ENCODE measurements at regions not wholly inside any gene's neighbourhood (a gene's known extent, or its start where the extent isn't known, plus 50 kb on each side); places are given as distances from the start of the nearest gene placed in this dataset.

DNA sequence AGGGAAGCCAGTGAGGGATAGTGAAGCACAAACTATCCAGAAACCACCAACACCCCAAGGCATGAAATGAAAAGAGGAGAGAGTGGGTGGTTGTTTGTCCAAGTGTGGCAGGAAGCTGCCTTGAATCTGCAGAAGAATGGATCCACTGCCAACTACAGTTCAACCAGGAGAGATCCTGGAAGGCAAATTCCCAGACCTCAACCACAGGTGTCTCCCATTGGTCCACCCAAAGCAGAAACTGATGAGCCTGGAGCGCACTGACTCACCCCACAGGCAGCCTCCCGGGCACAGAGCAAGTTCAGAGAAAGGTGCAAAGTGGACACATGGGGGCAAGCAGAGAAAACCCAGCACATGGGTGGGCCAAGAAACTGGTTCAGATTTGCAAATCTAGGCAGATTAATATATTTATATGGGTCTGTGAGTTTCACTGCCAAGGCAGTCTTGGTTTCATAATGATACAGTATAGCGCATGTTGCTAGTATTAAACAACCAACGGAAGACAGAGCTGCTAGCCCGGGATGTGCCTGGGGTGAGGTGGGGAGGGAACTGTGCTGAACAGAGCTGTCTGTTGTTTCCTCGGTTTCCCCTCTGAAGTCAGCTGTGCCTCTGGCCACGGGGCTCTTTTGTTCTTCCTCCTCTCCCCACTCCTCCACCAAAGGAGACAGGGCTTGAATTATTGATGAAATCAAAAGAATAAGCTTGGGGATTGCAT lies 416.2 kb upstream of the CCDC196 start:
- H4K5ac ChIP-seq (ENCODE audit: low read depth, low read length), result no peak overlapping the region
- no peaks in the 10 kb centered on the region for H3K79me1 ChIP-seq (ENCODE audit: low read depth in 1 of 2, low read length in 2 of 2)
- no peak overlapping the region for H3K4me2 ChIP-seq (ENCODE audit: low read depth, low read length)
- TF ChIP-seq MAZ (IDR thresholded peaks at IDR 0.05; ENCODE audit: borderline replicate concordance, low read depth, low read length), result no peak
- no peak for TF ChIP-seq POLR2A (IDR thresholded peaks at IDR 0.05; ENCODE audit: low read depth, low read length)
- TF ChIP-seq BHLHE40 (IDR thresholded peaks at IDR 0.05; ENCODE audit: low read depth, low read length), result no peak
- TF ChIP-seq, protein P1, sequence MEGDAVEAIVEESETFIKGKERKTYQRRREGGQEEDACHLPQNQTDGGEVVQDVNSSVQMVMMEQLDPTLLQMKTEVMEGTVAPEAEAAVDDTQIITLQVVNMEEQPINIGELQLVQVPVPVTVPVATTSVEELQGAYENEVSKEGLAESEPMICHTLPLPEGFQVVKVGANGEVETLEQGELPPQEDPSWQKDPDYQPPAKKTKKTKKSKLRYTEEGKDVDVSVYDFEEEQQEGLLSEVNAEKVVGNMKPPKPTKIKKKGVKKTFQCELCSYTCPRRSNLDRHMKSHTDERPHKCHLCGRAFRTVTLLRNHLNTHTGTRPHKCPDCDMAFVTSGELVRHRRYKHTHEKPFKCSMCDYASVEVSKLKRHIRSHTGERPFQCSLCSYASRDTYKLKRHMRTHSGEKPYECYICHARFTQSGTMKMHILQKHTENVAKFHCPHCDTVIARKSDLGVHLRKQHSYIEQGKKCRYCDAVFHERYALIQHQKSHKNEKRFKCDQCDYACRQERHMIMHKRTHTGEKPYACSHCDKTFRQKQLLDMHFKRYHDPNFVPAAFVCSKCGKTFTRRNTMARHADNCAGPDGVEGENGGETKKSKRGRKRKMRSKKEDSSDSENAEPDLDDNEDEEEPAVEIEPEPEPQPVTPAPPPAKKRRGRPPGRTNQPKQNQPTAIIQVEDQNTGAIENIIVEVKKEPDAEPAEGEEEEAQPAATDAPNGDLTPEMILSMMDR (conservative IDR thresholded peaks at IDR 0.05; ENCODE audit: low read depth, low read length), result no peak
- no peak for TF ChIP-seq RFX5 (IDR thresholded peaks at IDR 0.05; ENCODE audit: low read depth, low read length)
- no peak for TF ChIP-seq SMC3 (IDR thresholded peaks at IDR 0.05; ENCODE audit: low read depth, low read length)
- TF ChIP-seq NFE2L2 (IDR thresholded peaks at IDR 0.05; ENCODE audit: low read depth, low read length), result no peak
- no peak for TF ChIP-seq RAD21 (IDR thresholded peaks at IDR 0.05; ENCODE audit: low read length)
- no peak for TF ChIP-seq FOS (IDR thresholded peaks at IDR 0.05; ENCODE audit: low read depth, low read length)
- TF ChIP-seq MXI1 (IDR thresholded peaks at IDR 0.05; ENCODE audit: borderline replicate concordance, low read depth, low read length), result no peak
- TF ChIP-seq, protein P2, sequence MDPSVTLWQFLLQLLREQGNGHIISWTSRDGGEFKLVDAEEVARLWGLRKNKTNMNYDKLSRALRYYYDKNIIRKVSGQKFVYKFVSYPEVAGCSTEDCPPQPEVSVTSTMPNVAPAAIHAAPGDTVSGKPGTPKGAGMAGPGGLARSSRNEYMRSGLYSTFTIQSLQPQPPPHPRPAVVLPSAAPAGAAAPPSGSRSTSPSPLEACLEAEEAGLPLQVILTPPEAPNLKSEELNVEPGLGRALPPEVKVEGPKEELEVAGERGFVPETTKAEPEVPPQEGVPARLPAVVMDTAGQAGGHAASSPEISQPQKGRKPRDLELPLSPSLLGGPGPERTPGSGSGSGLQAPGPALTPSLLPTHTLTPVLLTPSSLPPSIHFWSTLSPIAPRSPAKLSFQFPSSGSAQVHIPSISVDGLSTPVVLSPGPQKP (IDR thresholded peaks at IDR 0.05; ENCODE audit: borderline replicate concordance, low read depth, low read length), result no peak
- TF ChIP-seq, protein P3, sequence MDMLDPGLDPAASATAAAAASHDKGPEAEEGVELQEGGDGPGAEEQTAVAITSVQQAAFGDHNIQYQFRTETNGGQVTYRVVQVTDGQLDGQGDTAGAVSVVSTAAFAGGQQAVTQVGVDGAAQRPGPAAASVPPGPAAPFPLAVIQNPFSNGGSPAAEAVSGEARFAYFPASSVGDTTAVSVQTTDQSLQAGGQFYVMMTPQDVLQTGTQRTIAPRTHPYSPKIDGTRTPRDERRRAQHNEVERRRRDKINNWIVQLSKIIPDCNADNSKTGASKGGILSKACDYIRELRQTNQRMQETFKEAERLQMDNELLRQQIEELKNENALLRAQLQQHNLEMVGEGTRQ (IDR thresholded peaks at IDR 0.05; ENCODE audit: low read depth, low read length), result no peak
- no peak for TF ChIP-seq MAFK (IDR thresholded peaks at IDR 0.05; ENCODE audit: low read depth, low read length)
- no peak for TF ChIP-seq RCOR1 (IDR thresholded peaks at IDR 0.05; ENCODE audit: insufficient replicate concordance, low read length)
- TF ChIP-seq CHD1 (IDR thresholded peaks at IDR 0.05; ENCODE audit: low read depth, low read length), result no peak
- TF ChIP-seq CEBPB (IDR thresholded peaks at IDR 0.05; ENCODE audit: low read depth, low read length), result no peak
- ChIA-PET POLR2A (ENCODE audit: unreplicated experiment) (no interaction called here), CTCF (interaction anchor here (0.7 kb wide), 1 partner anchor 659 kb away, joined by 3 read pairs; no protein-coding TSS in a partner anchor)
- no peak overlapping the region for H2BK120ac ChIP-seq (ENCODE audit: low read depth, low read length)
- no peak overlapping the region for H2BK20ac ChIP-seq (ENCODE audit: low read depth, low read length)
- no peak overlapping the region for H2BK5ac ChIP-seq (ENCODE audit: low read depth, low read length, poor library complexity, severe bottlenecking)
- H3K27ac ChIP-seq (ENCODE audit: insufficient read depth, low read length), result no peak overlapping the region
- H3K14ac ChIP-seq (replicated peaks; ENCODE audit: low read depth, low read length), result no peak overlapping the region
- no peak overlapping the region for H2AFZ ChIP-seq (replicated peaks; ENCODE audit: low read length, poor library complexity)
- H3K9ac ChIP-seq (ENCODE audit: low read depth, low read length), result no peak overlapping the region
- H2BK15ac ChIP-seq (ENCODE audit: low read depth, low read length), result no peak overlapping the region
- no peak overlapping the region for H3K4ac ChIP-seq (ENCODE audit: low read depth, low read length)
- ATAC-seq (ENCODE audit: low read depth), result no peak
- H3K4me3 ChIP-seq (ENCODE audit: insufficient read depth, low read depth, low read length), result no peak overlapping the region
- intact Hi-C loops (cut with micrococcal nuclease) (loop anchor here (5.0 kb wide), 1 partner anchor 908 kb away; no protein-coding TSS in a partner anchor), in situ Hi-C loops (cut with MboI; ENCODE audit: low sequenced_read_pairs) (loop anchor here (25.0 kb wide), 1 partner anchor 908 kb away; no protein-coding TSS in a partner anchor), dilution Hi-C loops (cut with HindIII; ENCODE audit: low sequenced_read_pairs, unreplicated experiment) (no loop called here)
- DNase-seq, result no peak
- H4K20me1 ChIP-seq (ENCODE audit: insufficient read depth, low read length), result no peaks in the 10 kb centered on the region
- WGBS, 2 experiments (ENCODE audit: extremely low coverage in 2 of 2, insufficient read length in 1 of 2), result no CpG with 5 or more reads among the region's 7 CpGs
- H3K9me3 ChIP-seq (ENCODE audit: control insufficient read depth, insufficient read depth, low read length), result 0 out of 2 replicates have a peak, but pooled peaks cover 5% of the 10 kb centered on the region
- H2AK9ac ChIP-seq (replicated peaks; ENCODE audit: low read depth, low read length, poor library complexity), result no peak overlapping the region
- no peak overlapping the region for H4K91ac ChIP-seq (ENCODE audit: insufficient read depth, low read depth, low read length)
- H3K9me1 ChIP-seq (ENCODE audit: insufficient read depth, low read length), result no peaks in the 10 kb centered on the region
- no peaks in the 10 kb centered on the region for H3K4me1 ChIP-seq (ENCODE audit: control insufficient read depth, insufficient read depth, low read length)
- no peak overlapping the region for H3K18ac ChIP-seq (ENCODE audit: low read depth, low read length)
- no peaks in the 10 kb centered on the region for H3K36me3 ChIP-seq (ENCODE audit: control insufficient read depth, insufficient read depth, low read length)
- no peaks in the 10 kb centered on the region for H3K27me3 ChIP-seq (ENCODE audit: control insufficient read depth, insufficient read depth, low read length)
- BruUV-seq (replicated peaks), result no TSS peak
- no peak overlapping the region for H3K23ac ChIP-seq (ENCODE audit: low read depth, low read length)
- H2AK5ac ChIP-seq (ENCODE audit: low read depth, low read length), result no peak overlapping the region
- no peak overlapping the region for H4K8ac ChIP-seq (ENCODE audit: low read depth in 2 of 2, low read length in 2 of 2)
- no peak overlapping the region for H3K56ac ChIP-seq (ENCODE audit: extremely low read depth, insufficient read depth, low read length)
